Middle frontal gyrus (tissue), 1 donor: ENCODE measurements at regions not wholly inside any gene's neighbourhood (a gene's known extent, or its start where the extent isn't known, plus 50 kb on each side); places are given as distances from the start of the nearest gene placed in this dataset.
"Not testable (repeated sequence)": the region's sequence is repeated elsewhere in the genome, so short reads cannot be mapped to it uniquely, and the experiment has no call there.

ENCODE experiments used
- DNase-seq: peaks from one replicate; pipeline ENCODE4 v3.0.0-alpha.2; 2015; ENCODE audit warnings: low spot score; ENCODE audit errors: extremely low spot score

DNA sequence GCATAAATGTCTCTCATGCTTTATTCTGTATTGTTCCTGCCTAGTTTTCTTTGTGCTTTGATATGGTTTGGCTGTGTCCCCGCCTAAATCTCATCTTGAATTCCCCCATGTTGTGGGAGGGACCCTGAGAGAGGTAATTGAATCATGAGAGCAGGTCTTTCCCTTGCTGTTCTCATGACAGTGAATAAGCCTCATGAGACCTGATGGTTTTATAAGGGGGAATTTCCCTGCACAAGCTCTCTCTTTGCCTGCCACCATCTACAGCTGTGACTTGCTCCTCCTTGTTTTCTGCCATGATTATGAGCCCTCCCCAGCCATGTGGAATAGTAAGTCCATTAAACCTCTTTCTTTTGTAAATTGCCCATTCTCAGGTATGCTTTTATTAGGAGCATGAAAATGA, 1596.6 kb downstream of the SI start:
- no peak for DNase-seq

DNA sequence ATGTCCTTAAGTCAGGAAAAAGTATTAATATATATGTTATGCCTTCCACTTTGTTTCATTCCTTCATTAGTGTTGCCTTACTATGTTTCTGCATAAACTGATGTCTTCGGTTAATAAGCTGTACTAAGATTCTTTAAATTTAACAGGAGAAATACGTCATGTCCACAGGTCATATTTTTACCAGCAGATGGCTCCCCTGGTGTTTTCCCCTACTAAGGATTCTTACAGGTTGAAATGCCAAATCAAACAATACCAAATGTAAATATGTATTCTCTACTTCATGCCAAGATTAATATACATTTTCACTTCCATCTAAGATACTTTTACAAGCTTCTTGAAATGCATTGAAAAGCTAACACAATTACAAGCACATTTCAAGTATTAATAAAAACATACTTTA, 1602.1 kb downstream of the SI start:
- no peak for DNase-seq

DNA sequence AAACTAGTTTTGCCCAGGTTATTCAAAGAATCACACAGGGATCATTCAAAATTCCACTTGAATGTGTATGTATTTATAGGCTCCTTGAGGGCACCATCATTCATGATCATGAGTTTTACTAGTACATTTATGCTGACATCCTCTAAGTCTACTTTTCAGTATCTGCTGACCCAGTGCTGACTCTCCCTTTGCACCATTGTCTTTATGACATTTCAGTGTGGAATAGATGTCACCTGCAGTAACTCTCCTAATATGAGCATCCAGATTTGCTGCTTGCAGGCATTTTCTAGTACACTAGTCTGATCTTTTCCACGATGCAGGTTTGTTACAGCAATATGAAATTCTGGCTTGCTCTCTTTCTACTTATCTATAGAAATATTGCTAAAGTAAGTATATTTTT, 1603.5 kb downstream of the SI start:
- no peak for DNase-seq

DNA sequence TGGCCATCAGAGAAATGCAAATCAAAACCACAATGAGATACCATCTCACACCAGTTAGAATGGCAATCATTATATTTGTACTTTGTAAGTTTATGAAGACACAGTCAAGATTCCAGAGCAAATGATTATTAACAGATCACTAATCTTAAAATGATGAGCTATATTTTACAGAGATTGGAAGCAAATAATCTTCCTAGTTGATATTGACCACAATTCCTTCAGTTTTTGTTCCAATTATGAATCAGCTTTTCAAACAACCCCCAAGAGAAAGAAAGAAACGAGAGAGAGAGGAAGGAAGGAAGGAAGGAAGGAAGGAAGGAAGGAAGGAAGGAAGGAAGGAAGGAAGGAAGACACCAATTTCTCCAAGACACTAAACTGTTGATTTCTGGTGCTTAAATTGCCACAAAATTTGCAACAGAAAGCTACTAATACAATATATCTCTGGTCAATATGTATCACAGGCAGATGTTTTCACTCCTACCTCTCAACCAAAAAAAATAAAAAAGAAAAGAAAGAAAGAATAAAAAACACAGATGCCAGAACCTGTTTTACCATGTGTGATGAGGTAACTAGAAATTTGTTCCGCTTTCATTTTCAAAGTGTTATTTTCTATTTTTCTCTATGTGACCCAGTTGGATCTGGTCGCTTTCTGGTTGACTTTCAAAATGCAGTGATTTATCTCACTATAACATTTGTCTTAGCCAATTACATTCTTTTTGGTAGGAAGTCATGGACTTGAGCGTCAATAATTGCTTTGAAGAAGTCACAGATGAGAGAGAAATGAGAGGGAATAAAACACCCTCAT, 1609.6 kb downstream of the SI start:
- no peak for DNase-seq

DNA sequence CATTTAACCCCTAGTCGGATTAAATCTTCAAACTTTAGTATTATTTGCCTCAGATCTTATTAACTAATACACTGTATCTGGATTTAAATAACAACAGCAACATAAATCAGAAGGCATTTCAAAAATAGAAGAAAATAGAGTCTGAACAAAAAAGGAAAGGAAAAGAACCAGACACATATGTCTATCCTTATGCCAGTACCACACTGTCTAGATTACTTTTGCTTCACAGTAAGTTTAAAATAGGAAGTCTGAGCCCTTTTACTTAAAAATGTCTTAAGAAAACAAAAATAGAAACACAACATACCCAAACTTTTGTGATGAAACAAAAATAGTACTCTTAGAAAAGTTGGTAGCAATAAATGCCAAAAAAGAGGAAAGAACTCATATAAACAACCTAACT, 1615.8 kb downstream of the SI start:
- no peak for DNase-seq

DNA sequence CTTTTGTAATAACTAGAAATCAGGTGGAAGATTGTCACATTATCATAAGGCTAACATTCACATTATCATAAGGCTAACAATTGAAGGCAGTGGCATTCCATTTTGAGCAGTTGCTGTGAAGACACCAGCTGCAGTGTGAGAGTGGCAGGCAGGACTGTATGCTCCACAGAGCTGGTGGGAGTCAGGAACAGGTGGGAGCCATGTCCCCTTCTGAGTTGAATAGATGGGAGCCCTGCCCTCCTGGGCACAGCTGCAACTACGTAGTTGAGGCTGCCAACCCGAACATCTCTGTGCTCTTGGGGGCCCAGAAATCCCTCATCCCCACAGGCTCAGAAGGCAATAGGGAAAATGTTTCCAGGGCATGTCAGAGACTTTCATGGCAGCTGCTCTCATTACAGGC, 1627.6 kb downstream of the SI start:
- DNase-seq = no peak

DNA sequence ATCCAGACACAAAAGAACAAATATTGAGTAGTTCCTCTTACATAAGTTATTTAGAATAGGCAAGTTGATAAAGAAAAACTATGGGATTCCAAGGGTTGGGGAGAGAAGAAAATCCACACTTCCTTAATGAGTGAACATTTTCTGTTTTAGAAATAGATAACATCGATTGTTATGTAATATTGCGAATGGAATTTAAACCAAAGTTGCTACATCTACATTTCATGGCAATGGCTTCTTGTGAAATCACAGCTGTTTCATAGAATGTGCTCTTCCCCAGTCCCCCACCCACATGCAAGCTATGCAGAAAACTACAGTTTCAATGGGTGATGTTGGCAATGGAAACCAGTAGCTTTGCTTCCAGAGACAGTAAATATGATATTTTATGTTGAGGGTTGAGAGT, 1639.5 kb downstream of the SI start:
- no peak for DNase-seq

DNA sequence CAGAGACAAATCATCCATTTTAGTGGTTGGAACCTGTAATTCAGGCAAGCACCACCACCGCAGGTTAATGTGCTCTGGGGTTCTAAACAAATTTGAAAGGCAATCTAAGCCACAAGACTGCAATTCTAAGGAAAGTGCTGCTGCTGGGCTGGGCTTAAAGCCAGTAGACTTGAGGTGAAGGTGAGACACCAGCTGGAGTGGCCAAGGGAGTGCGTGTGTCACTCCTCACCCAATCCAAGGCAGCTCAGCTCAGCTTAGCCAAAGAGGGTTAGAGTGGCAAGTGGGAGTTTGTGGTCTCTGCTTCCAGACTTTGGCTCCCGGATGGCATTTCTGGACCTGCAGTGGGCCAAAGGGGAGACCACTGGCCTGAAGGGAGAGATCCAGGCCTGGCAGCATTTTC, 1655.6 kb downstream of the SI start:
- DNase-seq = no peak

DNA sequence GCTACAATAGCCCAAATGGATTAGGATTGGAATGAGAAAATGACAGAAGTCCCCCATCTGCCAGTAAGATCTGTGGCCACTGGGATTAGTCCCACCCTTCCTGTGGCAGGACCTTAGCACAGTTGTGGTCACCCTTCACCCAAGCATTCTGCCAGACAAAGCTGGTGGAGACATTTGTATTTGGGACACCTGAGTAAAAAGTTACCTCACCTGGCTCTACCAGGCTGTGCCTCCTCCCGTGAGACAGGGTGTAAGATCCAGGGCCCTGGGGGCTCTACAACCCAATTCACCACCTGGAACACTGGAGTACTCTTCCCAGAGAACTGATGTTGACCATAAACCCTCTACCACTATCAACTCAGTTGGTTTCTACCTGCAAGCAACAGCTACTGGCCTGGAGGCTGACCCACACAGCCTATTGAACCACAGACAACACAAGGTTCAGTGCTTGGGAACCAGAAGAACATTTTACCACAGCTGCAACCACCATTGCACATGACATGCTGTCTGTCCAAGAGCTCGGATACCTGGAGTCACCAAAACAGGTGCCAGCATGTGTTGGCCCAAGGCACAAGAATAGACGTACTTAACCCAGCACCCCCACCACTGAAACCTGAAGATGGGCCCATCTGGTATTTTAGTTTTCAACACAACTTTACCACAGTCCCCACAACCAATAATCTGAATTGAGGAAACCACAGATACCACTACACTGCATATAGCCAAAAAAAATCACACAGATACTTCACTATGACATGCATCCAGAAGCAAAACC, 1686.7 kb downstream of the SI start:
- no peak for DNase-seq

DNA sequence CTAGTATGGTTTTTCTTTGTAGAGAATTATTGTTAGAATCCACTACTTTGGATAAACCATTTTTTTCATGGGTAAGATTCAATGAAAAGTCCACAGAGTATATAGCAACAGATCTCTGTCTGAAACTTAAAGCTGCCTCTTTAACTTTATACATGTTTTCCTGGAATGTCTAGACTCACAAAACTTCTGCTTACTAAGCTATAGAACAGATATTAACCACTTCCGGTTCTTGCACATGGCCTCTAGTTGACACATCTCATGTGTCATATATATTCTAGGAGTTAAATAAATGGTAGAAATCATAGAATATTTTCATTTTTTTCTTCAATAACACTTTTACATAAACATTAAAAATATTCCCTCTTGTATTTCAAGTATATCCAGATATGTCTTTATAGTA, 1693.9 kb downstream of the SI start:
- no peak for DNase-seq

DNA sequence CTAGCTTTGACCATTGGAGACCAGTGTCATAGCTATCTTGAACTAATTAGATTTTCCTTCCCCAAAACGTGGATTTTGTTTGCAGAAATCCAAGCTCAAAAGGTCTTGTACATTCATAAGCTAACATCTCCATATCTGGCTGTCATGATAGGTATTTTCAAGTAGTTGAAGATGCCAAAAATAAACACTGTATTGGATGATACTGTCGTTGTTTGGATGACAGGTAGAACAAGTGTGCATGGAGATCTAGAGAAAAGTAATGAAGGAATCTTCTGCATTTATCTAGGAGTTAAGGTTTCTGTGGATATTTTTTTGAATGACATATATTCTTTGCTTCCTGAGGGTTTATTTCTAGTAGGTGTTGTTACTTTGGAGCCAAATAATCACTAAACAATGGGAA, 1696.1 kb downstream of the SI start:
- no peak for DNase-seq

DNA sequence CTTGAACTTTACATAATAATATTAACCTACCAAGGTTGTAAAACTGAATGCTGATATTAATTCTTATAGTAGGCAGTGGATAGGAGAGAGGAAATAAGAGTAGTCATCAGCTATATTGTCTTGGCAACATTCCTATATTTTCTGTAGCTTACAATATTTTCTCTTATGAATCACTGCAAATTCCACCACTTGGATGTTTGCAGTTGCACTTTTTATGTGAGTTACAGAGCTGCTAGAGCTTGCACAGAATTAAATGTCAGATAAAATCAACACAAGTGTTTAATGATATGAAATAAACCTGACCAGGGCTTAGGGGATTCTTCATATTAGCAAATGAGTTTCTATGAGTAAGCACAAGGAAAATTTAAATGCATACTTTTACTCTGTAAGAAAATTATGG, 1710.1 kb downstream of the SI start:
- no peak for DNase-seq

DNA sequence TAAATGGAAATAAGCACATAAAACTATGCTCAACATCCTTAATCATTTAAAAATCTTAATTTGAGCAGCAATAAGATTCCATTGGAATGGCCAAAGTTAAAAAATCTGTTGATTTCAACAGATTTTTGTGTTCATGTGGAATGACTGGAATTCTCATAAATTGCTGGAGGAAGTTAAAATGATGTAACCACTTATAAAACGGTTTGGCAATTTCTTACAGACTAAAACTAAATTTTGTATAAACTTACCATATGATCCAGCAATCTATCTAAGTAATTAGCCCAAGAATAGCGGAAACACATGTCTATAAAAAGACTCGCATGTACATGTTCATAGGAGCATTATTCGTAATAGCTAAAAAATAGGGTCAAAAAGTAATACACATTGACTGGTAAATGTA, 1713.6 kb downstream of the SI start:
- no peak for DNase-seq

DNA sequence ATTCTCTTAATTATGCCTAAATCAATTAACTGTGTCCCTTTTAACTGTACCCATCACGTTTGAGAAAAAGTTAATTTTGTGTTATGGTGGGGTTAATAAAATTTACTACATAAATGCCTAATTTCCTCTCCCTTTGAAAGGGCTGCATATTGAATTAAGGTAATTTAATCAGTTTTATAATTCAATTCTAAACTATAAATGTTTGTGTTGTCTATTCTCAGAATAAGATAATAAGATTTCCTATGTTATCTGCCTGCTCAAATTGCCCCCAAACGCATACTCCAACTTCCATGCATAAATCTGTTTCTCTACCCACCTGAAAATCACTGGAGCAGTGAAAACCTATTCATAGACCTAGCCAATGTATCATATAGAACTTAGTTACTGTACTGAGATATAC, 1716.1 kb downstream of the SI start:
- no peak for DNase-seq

DNA sequence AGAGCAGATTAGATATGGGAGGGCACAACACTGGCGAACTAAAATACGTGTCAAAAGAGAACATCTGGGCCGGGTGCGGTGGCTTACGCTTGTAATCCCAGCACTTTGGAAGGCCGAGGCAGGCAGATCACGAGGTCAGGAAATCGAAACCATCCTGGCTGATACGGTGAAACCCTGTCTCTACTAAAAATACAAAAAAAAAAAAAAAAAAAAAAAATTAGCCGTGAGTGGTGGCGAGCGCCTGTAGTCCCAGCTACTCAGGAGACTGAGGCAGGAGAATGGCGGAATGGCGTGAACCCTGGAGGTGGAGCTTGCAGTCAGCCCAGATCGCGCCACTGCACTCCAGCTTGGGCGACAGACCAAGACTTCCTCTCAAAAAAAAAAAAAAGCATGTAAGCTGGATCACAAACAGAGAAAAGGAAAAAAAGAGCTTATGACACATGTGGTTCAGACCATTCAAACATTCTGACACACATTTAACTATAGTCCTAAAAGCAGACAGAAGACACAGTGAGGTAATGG, 1716.9 kb downstream of the SI start:
- not testable (repeated sequence) for DNase-seq

DNA sequence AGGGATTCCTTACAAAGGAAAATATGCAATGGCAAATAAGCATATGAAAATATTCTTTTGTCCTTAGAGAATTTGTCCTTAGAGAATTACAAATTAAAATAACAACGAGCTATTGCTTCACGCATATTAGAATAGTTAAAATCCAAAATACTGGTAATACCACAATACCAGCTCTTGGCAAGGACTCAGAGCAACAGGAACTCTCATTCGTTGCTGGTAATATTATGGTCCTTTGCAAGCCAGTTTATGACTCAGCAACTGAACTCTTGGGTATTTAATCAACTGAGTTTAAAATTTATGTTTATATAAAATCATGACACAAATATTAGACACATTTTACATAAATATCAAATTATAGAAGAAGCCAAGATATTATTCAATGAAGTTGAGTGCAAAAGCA, 1730.4 kb downstream of the SI start:
- no peak for DNase-seq

DNA sequence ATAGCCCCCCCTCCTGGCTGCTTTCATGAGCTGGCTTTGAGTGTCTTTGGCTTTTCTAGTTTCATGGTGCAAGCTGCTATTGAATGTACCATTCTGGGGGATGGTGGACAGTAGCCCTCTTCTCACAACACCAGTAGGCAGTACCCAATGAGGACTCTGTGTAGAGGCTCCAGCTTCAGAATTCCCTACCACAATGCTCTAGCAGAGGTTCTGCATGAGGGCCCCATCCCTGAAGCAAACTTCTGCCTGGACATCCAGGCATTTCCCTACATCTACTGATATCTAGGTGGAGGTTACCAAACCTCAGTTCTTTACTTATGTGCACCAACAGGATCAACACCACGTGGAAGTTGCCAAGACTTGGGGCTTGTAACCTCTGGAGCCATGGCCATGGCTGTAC, 1742.9 kb downstream of the SI start:
- DNase-seq = no peak

DNA sequence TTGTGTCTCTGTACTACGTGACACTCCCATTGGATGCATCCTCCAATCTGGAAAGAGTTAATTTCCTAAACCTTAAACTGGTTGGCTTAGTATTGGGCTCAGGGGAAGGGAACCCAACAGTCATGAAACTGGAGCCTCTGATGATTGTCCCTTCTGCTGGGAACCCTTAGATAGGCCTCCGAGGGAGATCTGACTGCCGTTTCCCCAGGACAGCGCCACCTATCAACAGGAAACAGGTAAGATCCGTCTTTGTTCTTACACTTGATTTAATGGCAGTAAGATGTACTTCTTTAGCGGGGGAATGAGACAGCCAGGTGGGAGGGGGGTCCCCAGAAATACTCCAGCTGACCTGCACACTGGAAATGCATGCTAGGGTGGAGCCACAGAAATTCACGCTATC, 1749.6 kb downstream of the SI start:
- no peak for DNase-seq

DNA sequence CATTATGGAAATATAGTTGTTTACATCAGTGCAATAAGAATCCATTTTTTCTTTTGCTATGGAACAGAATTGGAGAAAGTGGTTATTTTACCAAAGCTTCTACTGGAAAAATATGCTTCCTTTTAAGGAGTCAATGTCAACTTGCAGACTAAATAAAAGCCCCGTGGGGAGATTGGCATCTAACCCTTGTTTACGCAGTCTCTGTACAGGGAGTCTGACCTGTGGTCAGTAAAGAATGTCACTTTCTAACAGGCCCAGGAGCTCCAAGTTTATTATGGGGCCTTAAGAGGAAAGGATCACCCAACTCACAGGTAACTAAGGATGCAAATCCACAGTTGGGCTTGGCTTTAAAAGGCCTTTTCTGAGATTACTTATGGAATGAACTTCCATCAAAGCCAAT, 1751.2 kb downstream of the SI start:
- DNase-seq = no peak

DNA sequence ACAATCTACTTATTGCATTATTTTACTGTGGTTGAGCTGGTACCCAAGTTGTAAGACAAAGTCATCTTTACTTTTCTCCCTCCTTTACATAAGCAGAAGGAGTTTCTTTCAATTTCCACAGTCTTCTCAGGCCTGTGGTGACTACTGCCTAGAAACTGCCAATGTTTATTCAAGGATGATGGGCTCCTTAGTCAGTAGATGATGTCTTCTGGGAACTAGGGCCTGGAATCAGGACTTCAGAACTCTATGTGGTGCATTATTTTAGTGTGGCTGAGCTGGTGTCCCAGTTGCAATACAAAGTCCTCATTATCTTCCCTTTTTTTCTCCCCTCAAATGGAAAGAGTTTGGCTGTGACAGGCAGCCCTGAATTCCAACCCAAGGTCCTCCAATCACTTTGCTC, 1762.5 kb downstream of the SI start:
- no peak for DNase-seq

DNA sequence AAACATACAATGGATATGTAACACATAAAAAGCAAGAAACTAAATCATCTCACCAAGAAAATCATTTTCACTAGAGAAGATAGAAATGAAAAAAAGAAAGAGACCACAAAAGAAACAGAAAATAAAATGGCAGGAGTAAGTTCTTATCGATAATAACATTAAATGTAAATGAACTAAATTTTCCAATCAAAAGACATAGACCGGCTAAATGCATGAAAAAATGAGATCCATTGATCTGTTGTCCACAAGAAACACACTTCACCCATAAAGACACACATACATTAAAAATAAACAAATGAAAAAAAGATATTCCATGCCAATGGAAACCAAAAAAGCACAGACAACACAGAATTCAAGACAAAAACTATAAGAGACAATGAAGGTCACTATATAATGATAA, 1771.9 kb downstream of the SI start:
- no peak for DNase-seq

DNA sequence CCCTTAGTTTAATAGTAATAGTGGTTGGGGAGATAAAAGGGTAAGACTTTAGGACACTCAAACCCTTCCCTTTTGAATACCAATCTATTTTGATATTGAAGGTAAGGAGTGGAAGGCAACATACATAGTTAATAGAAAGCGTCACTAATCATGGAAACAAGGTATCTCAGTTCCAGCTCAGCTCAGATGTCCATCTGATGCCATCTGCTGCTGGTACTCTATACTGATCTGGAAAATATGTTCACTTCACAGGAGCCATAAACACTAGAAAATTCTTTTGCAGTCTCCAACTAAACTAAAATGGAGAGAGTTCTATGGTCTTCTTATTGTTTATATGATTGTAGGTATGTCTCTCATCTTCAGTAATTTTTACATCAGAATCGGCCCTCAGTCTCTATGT, 1777.1 kb downstream of the OTOL1 start:
- DNase-seq = no peak

DNA sequence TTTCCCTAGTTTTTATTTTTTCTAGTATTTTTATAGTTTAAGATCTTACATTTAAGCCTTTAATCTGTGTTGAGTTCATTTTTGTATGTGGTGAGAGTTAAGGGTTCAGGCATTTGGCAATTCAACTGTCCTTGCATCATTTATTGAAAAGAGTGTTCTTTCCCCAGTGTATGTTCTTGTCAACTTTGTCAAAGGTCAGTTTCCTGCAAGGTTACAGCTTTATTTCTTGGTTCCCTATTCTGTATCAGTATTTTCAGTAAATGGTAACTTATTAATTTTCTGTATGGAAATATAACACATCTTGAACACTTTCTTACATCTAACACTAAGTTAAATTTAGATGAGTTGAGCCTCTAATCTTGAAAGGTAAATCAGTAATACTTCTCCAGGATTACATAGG, 1770.1 kb downstream of the OTOL1 start:
- no peak for DNase-seq
